RWPE1 (cell line): ENCODE measurements at regions not wholly inside any gene's neighbourhood (a gene's known extent, or its start where the extent isn't known, plus 50 kb on each side); places are given as distances from the start of the nearest gene placed in this dataset.

Experiments used
- CTCF ChIA-PET: fragments of 350-600 bp; sonication (Branson Sonifier 250); formaldehyde crosslinking; extraction: SDS; loops from one replicate; lab custom pipeline; 2021; lab: Yijun Ruan, JAX
- POLR2A ChIA-PET: fragments of 400-600 bp; formaldehyde crosslinking; extraction: SDS; loops from one replicate; lab custom pipeline; 2020; ENCODE audit warnings: antibody characterized with exemption; ENCODE audit not compliant: low non-redundant PET; lab: Yijun Ruan, JAX
- DNase-seq: peaks from one replicate; pipeline ENCODE4 v3.0.0; 2012; ENCODE audit warnings: low spot score
- H3K27ac ChIP-seq: fragments of 450-650 bp; 2 replicates; pipeline ENCODE4 v1.5.1; 2017
- TF ChIP-seq, protein P1 (sequence below): fragments of 450-650 bp; conservative IDR thresholded peaks from 2 replicates; pipeline ENCODE4 v1.5.1; 2017; ENCODE audit warnings: low read depth, mild to moderate bottlenecking

DNA sequence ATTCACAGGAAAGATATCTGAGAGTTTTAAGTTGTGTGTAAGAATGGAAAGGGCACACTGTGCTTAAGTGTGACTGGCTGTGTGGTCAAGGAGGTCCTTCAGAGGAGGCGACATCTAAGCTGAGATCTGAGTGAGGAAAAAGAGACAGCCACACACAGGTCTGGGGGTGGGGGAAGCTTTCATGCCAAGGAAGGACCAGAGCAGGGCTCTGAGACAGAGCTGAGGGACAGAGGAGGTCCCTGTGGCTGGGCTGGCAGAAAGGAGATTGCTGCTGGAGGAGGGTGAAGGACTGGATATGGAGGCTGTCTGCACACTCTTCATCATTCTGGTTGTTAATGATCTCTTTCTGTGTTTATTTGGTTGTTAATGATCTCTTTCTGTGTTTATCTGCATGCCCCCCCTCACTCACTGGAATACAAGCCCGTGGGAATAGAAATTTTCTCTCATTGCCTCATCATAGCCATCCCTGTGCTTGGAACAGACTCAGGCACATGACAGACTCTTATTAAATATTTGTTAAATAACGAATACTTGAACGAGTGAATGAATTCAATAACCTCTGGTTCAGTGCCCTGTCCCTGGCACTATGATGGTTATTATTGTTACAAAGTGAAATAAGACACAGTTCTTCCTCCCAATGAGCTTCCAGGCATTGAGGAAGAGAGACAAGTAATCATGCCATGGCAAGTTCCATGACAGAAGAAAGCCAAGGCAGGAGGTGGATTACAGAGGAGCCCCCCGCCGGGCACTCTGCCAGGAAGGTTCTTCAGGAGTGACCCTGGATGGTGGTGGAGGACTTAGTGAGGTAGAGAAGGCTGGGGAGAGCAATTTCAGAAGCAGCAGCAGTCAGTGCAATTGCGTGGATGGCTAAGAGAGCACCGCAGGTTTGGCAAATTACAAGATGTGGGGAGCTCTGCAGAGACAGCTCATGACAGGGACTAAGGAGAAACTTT is 399.4 kb upstream of the HS6ST1 start:
- ChIA-PET POLR2A (no interaction called here), CTCF (no interaction called here)
- TF ChIP-seq, protein P1, sequence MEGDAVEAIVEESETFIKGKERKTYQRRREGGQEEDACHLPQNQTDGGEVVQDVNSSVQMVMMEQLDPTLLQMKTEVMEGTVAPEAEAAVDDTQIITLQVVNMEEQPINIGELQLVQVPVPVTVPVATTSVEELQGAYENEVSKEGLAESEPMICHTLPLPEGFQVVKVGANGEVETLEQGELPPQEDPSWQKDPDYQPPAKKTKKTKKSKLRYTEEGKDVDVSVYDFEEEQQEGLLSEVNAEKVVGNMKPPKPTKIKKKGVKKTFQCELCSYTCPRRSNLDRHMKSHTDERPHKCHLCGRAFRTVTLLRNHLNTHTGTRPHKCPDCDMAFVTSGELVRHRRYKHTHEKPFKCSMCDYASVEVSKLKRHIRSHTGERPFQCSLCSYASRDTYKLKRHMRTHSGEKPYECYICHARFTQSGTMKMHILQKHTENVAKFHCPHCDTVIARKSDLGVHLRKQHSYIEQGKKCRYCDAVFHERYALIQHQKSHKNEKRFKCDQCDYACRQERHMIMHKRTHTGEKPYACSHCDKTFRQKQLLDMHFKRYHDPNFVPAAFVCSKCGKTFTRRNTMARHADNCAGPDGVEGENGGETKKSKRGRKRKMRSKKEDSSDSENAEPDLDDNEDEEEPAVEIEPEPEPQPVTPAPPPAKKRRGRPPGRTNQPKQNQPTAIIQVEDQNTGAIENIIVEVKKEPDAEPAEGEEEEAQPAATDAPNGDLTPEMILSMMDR = no peak
- no peak overlapping the region for H3K27ac ChIP-seq
- DNase-seq = no peak

DNA sequence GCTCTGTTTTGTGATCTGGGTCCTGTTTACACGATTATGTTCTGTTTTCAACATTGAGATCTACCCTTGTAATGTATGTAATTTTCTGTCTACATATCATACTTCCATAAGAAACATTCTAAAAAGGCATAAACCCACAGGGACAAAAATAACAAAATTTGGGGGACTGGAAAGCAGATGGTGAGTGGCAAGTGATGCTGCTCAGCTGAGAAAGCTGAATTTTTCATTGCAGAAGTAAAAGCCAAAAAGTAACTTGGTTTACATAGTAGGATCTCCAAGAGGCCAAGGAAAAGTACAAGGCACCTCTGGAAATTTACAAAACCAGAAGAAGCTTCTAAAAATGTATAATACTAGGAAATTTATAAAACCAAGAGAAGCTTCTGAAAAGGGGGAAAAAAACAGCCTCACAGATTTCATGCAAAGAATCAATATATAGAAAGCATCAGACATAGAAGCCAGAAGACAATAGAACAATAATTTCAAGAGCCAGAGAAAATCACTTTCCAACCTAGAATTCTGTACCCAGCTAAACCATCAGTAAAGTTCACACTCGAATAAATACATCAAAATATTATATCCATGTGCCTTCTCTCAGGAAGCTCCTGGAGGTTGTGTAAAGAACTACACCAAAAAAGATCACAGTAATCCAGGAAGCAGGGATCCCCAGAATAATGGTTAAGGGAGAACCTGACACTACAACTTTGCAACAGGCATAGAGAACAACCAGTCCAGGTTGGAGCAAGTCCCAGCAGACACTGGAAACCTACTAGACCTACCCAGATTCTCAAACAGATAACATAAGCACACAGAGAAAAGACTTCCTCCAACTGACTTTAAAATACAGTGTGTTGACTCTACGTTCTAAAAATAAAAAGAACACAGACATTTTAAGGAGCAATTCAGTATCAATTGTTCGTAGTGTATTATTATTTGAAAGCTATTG is 401.7 kb upstream of the HS6ST1 start:
- H3K27ac ChIP-seq = no peak overlapping the region
- DNase-seq = no peak
- ChIA-PET CTCF (interaction anchor here (0.6 to 0.8 kb wide), 3 partner anchors 23 to 1512 kb away, joined by 3 to 5 read pairs (median 4); no protein-coding TSS in a partner anchor), POLR2A (no interaction called here)
- TF ChIP-seq, protein P1 = no peak

DNA sequence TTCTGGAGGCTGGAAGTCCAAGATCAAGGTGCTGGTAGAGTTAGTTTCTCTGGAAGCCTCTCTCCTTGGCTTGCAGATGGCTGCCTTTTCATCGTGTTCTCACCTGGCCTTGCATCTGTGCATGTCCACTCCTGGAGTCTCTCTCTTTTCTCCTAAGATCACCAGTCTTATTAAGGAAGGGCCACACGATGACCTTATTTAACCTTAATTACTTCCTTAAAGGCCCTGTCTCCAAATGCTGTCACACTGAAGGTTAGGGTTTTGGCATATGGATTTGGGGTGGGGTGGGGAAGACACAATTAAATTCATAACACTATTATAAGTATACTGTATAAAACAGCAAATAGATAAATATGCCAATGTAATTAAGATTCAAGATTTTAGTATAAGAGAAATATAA is 402.4 kb upstream of the HS6ST1 start:
- ChIA-PET CTCF (interaction anchor here (0.6 to 0.8 kb wide), 2 partner anchors 23 to 571 kb away, joined by 3 to 4 read pairs; no protein-coding TSS in a partner anchor), POLR2A (no interaction called here)
- DNase-seq = no peak
- H3K27ac ChIP-seq = no peak overlapping the region
- TF ChIP-seq, protein P1 = no peak

DNA sequence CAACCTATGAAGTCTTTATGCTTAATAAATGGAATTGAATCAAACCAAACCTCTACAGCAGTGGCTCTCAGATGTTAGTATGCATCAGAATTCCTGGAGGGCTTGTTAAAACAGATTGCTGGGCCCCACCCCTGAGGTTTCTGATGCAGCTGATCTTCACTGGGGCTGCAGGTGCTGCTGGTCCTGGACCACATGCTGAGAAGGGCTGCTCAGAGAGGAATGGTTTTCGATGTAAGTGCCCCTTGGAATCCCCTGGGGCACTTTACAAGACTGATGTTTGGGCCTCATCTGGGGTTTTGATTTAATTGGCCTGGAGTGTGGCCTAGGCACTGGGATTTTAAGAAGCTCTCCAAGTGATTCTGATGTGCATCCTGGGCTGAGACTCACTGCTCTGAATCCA is 403.8 kb upstream of the HS6ST1 start:
- ChIA-PET CTCF (no interaction called here), POLR2A (no interaction called here)
- TF ChIP-seq, protein P1 = no peak
- DNase-seq = no peak
- H3K27ac ChIP-seq = no peak overlapping the region

DNA sequence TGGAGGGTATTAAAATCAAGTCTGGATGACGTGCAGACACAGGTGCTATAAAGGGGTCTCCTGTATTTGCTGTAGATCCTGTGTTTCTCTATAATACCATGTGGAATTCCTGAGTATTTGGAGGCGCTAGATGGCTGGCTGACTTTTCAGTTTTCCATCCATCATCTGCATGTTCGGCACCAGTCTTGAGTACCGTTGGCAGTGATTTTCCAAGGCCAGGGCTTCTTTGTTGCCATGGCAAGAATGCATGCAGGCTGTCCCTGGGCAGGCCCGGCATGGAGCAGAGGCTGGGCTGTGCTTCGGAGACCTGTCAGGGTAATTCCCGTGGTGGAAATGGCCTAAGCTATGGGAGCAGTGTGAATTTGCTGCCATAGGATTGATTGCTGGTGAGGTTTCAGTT is 405.9 kb upstream of the HS6ST1 start:
- DNase-seq = no peak
- ChIA-PET CTCF (no interaction called here), POLR2A (no interaction called here)
- TF ChIP-seq, protein P1 = no peak
- H3K27ac ChIP-seq = no peak overlapping the region

DNA sequence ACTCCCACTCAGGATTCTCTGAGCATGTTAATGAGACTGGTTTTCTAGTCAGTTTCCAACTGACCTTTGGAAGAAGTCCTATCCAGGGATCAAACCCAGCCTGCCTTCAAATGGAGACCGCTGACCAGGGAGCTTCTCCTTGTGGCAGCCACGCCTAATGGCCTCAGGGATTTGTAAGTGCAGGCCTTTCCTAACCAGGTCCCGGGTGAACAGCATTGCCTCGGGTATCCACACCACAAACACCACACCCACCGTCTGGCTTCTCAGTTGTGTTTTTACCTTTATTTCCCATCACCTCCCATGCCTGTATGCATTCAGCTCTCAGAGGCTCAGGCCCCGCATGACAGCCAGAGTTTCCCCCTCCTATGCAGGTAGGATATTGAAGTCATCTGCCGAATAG is 406.3 kb upstream of the HS6ST1 start:
- TF ChIP-seq, protein P1 = no peak
- H3K27ac ChIP-seq = no peak overlapping the region
- DNase-seq = no peak
- ChIA-PET POLR2A (no interaction called here), CTCF (no interaction called here)
